Dendritic cell treated with granulocyte-macrophage colony-stimulating factor and Interleukin-4, amounts not matched to agents 40 ng/mL and 50 ng/mL, for 4 days (primary cell): ENCODE measurements at regions not wholly inside any gene's neighbourhood (a gene's known extent, or its start where the extent isn't known, plus 50 kb on each side); places are given as distances from the start of the nearest gene placed in this dataset.
"Not testable (repeated sequence)": the region's sequence is repeated elsewhere in the genome, so short reads cannot be mapped to it uniquely, and the experiment has no call there.

Experiments
- H3K27ac Mint-ChIP-seq: one replicate; pipeline ENCODE4 v1.8.0; 2022; ENCODE audit warnings: mild to moderate bottlenecking, mixed read lengths
- H3K27me3 Mint-ChIP-seq: one replicate; pipeline ENCODE4 v1.8.0; 2022; ENCODE audit warnings: mild to moderate bottlenecking, mixed read lengths
- H3K36me3 Mint-ChIP-seq: one replicate; pipeline ENCODE4 v1.8.0; 2022; ENCODE audit warnings: low read depth, mixed read lengths
- H3K4me1 Mint-ChIP-seq: one replicate; pipeline ENCODE4 v1.8.0; 2022; ENCODE audit warnings: low read depth, mixed read lengths
- H3K4me3 Mint-ChIP-seq: one replicate; pipeline ENCODE4 v1.8.0; 2022; ENCODE audit warnings: mild to moderate bottlenecking, moderate library complexity, mixed read lengths
- H3K9me3 Mint-ChIP-seq: one replicate; pipeline ENCODE4 v1.8.0; 2022; ENCODE audit warnings: mixed read lengths
- intact Hi-C: fragments of 100-400 bp; cut with micrococcal nuclease; formaldehyde crosslinking; loops from one replicate; pipeline ENCODE4 v1.15.0; 2022

- Mint-ChIP-seq H3K27me3 (no peaks in the 10 kb centered on the region), H3K4me3 (no peak overlapping the region), H3K36me3 (peaks cover 7% of the 10 kb centered on the region), H3K9me3 (peaks cover 27% of the 10 kb centered on the region), H3K27ac (no peak overlapping the region), H3K4me1 (peaks cover 11% of the 10 kb centered on the region)
- intact Hi-C loops = no loop called here
Observed at GRCh38 chr7:138169441-138169851, 93.2 kb downstream of the AKR1D1 start.

GRCh38 chr7:138170298-138170697 is 94.0 kb downstream of the AKR1D1 start:
- Mint-ChIP-seq H3K9me3 (peaks cover 27% of the 10 kb centered on the region), H3K4me3 (no peak overlapping the region), H3K4me1 (peaks cover 11% of the 10 kb centered on the region), H3K36me3 (no peaks in the 10 kb centered on the region), H3K27me3 (no peaks in the 10 kb centered on the region), H3K27ac (no peak overlapping the region)
- intact Hi-C loops = no loop called here

DNA sequence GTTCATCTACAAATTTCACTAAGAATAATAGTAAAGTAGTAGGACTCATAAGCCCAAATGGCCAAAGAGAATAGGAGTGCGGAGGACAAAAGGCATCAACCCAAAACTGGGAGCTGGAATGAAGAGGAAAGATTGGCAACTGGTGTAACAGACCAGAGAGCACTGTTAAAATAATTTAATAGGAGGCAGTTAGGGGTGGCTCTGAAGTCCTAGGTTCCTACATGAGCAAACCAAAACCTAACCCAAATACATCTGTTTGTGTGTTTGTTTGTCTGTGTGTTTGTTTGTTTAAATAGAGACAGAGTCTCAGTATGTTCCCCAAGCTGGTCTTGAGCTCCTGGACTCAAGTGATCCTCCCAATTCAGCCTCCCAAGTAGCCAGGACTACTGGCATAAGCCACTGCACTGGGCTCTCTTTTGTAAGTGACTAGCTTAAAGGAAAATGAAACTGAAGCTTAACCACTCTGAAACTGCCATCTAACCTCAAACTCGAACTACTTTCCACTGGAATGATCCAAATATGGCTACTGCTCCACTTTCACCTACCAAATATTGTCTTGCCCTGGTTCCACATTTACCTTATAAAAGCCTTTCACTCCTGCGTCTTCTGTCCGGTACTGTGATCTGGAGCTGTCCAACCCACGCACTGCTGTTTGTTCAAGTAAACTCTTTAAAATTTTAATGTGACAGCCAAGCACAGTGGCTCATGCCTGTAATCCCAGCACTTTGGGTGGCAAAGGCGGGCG is 94.9 kb downstream of the AKR1D1 start:
- Mint-ChIP-seq H3K9me3 (peaks cover 29% of the 10 kb centered on the region), H3K4me3 (no peak overlapping the region), H3K36me3 (no peaks in the 10 kb centered on the region), H3K27me3 (no peaks in the 10 kb centered on the region), H3K4me1 (peaks cover 11% of the 10 kb centered on the region), H3K27ac (no peak overlapping the region)
- intact Hi-C loops = no loop called here

- H3K27me3 Mint-ChIP-seq = no peaks in the 10 kb centered on the region
- intact Hi-C loops = no loop called here
- peaks cover 11% of the 10 kb centered on the region for H3K4me1 Mint-ChIP-seq
- no peaks in the 10 kb centered on the region for H3K36me3 Mint-ChIP-seq
- no peak overlapping the region for H3K4me3 Mint-ChIP-seq
- peaks cover 29% of the 10 kb centered on the region for H3K9me3 Mint-ChIP-seq
- no peak overlapping the region for H3K27ac Mint-ChIP-seq
Observed at GRCh38 chr7:138173548-138173947, 97.3 kb downstream of the AKR1D1 start.

DNA sequence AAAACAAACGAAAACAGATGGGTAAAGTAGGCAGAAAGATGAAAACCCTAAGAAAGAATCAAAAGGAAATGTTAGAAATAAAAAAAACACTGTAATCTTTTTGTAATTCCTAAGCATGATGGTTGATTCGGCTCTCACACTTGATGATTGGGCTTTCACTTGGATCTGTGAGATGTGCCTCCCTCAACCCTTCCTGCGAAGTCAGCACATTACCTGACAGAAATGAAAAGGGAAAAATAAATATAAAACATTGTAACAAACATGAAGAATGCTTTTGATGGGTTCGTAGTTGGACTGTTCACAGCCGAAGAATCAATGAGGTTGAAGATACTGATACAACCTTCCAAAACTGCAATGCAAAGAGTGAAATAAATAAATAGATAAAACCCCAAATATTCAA is 99.8 kb downstream of the AKR1D1 start:
- Mint-ChIP-seq H3K27ac (no peak overlapping the region), H3K4me3 (no peak overlapping the region), H3K36me3 (no peaks in the 10 kb centered on the region), H3K4me1 (peaks cover 6% of the 10 kb centered on the region), H3K9me3 (peaks cover 29% of the 10 kb centered on the region), H3K27me3 (no peaks in the 10 kb centered on the region)
- intact Hi-C loops = no loop called here

DNA sequence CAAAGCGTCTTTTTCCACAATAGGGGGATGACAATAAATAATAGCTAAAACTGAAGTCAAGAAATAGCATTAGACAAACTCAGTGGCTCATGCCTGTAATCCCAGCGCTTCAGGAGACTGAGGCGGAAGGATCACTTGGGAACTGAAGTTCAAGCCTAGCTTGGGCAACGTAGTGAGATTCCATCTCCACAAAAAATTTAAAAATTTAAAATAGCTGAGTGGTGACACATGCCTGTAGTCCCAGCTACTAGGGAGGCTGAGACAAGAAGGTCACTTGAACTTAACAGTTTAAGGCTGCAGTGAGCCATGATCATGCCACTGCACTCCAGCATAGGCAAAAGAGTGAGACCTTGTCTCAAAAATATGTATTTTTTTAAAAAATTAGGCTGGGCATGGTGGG is 107.9 kb downstream of the AKR1D1 start:
- H3K27me3 Mint-ChIP-seq = no peaks in the 10 kb centered on the region
- H3K4me1 Mint-ChIP-seq = peaks cover 16% of the 10 kb centered on the region
- intact Hi-C loops = no loop called here
- no peak overlapping the region for H3K4me3 Mint-ChIP-seq
- H3K36me3 Mint-ChIP-seq = peaks cover 12% of the 10 kb centered on the region
- H3K9me3 Mint-ChIP-seq = peaks cover 45% of the 10 kb centered on the region
- H3K27ac Mint-ChIP-seq = no peak overlapping the region

DNA sequence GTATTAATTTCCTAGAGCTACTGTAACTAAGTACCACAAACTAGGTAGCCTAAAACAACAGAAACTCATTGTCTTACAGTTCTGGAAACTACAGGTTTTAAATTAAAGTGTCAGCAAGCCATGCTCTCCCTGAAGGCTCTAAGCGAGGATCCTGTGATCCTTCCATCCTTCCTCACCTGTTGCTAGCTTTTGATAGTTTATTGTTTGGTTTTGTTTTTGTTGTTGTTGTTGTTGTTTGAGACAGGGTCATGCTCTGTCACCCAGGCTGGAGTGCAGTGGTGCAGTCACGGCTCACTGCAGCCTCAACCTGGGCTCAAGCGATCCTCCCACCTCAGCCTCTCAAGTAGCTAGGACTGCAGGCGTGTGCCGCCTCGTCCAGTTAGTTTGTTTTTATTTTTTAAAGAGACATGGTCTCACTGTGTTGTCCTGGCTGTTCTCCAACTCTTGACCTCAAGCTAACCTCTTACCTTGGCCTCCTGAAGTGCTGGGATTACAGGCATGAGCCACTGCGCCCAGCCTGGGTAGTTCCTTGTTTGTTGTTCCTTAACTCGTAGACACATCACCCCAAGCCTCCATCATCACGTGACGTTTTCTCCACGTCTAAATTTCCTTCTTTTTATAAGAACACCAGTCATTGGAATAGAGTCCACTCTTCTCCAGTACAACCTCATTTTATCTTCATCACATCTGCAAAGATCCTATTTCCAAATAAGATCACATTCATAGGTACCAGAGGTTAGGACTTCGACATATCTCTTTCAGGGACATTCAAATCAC is 109.1 kb downstream of the AKR1D1 start:
- peaks cover 45% of the 10 kb centered on the region for H3K9me3 Mint-ChIP-seq
- no peaks in the 10 kb centered on the region for H3K27me3 Mint-ChIP-seq
- no peak overlapping the region for H3K4me3 Mint-ChIP-seq
- H3K4me1 Mint-ChIP-seq = peaks cover 16% of the 10 kb centered on the region
- H3K27ac Mint-ChIP-seq = no peak overlapping the region
- H3K36me3 Mint-ChIP-seq = peaks cover 12% of the 10 kb centered on the region
- intact Hi-C loops = no loop called here

GRCh38 chr7:138186951-138187351 is 110.7 kb downstream of the AKR1D1 start:
- no peak overlapping the region for H3K27ac Mint-ChIP-seq
- intact Hi-C loops = no loop called here

GRCh38 chr7:138188290-138188858 is 112.1 kb downstream of the AKR1D1 start:
- Mint-ChIP-seq H3K36me3 (peaks cover 12% of the 10 kb centered on the region), H3K27me3 (no peaks in the 10 kb centered on the region), H3K4me3 (no peak overlapping the region), H3K9me3 (peaks cover 34% of the 10 kb centered on the region), H3K27ac (peak overlapping the region; percentile 62), H3K4me1 (peaks cover 16% of the 10 kb centered on the region)
- intact Hi-C loops = no loop called here

More at GRCh38 chr7:138186951-138187351, 110.7 kb downstream of the AKR1D1 start:
- no peaks in the 10 kb centered on the region for H3K27me3 Mint-ChIP-seq
- peaks cover 45% of the 10 kb centered on the region for H3K9me3 Mint-ChIP-seq
- H3K36me3 Mint-ChIP-seq = peaks cover 12% of the 10 kb centered on the region
- H3K4me1 Mint-ChIP-seq = peaks cover 16% of the 10 kb centered on the region
- no peak overlapping the region for H3K4me3 Mint-ChIP-seq

- no peaks in the 10 kb centered on the region for H3K27me3 Mint-ChIP-seq
Observed at GRCh38 chr7:138194567-138194966, 118.3 kb downstream of the AKR1D1 start.

DNA sequence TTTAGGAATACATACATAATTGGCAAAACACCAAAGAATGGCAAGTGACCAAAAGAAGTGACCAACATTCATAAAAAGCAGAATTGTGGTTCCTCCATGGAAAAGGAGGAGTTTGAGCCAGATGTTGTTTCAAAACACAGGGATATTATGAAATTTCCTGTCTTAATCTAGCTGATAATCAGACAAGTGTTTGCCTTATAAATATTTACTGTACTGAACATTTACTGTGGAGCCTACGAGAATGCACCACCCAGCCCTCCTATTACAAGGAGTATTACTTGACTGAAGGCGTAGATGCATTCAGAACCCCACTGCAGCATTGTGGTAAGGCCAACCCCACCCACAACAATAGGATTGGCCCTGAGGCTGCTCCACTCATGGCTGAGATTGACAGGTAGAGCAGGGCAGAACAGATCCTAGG is 118.9 kb downstream of the AKR1D1 start:
- Mint-ChIP-seq H3K9me3 (peaks cover 9% of the 10 kb centered on the region), H3K27ac (peak overlapping the region; percentile 84), H3K36me3 (peaks cover 6% of the 10 kb centered on the region), H3K27me3 (no peaks in the 10 kb centered on the region), H3K4me1 (peaks cover 58% of the 10 kb centered on the region), H3K4me3 (no peak overlapping the region)
- intact Hi-C loops = no loop called here

More at GRCh38 chr7:138194567-138194966, 118.3 kb downstream of the AKR1D1 start:
- Mint-ChIP-seq H3K9me3 (peaks cover 9% of the 10 kb centered on the region), H3K36me3 (peaks cover 6% of the 10 kb centered on the region), H3K4me3 (no peak overlapping the region), H3K27ac (no peak overlapping the region), H3K4me1 (peaks cover 58% of the 10 kb centered on the region)
- intact Hi-C loops = no loop called here

DNA sequence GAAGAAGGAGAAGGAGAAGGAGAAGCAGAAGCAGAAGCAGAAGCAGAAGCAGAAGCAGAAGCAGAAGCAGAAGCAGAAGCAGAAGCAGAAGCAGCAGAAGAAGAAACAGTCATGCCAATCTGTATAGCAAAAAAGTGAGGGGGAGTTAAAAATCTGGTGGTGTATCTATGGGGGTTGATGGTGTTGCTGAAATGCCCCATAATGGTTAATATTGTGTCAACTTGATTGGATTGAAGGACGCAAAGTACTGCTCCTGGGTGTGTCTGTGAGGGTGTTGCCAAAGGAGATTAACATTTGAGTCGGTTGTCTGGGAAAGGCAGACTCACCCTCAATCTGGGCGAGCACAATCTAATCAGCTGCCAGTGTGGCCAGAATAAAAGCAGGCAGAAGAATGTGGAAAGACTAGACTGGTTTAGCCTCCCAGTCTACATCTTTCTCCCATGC is 120.3 kb downstream of the AKR1D1 start:
- H3K4me3 Mint-ChIP-seq = peak overlapping the region; percentile 49
- H3K36me3 Mint-ChIP-seq, intact Hi-C loops, H3K9me3 Mint-ChIP-seq, H3K27me3 Mint-ChIP-seq: not testable (repeated sequence)
- peak overlapping the region; percentile 84 for H3K27ac Mint-ChIP-seq
- H3K4me1 Mint-ChIP-seq = peaks cover 58% of the 10 kb centered on the region

GRCh38 chr7:138196971-138197896 is 121.0 kb downstream of the AKR1D1 start:
- peaks cover 9% of the 10 kb centered on the region for H3K9me3 Mint-ChIP-seq
- H3K27me3 Mint-ChIP-seq = no peaks in the 10 kb centered on the region
- peak overlapping the region; percentile 45 for H3K4me3 Mint-ChIP-seq
- H3K36me3 Mint-ChIP-seq = peaks cover 6% of the 10 kb centered on the region
- peak overlapping the region; percentile 84 for H3K27ac Mint-ChIP-seq
- intact Hi-C loops = no loop called here
- H3K4me1 Mint-ChIP-seq = peaks cover 58% of the 10 kb centered on the region
